Epidermal melanocyte (primary cell): ENCODE measurements at regions not wholly inside any gene's neighbourhood (a gene's known extent, or its start where the extent isn't known, plus 50 kb on each side); places are given as distances from the start of the nearest gene placed in this dataset.

Experiments used
- DNase-seq: peaks from one replicate; pipeline ENCODE4 v3.0.0; 2011; ENCODE audit warnings: low spot score; ENCODE audit not compliant: insufficient read length

GRCh38 chr17:27391427-27391826 is 64.8 kb upstream of the KSR1 start:
- DNase-seq: no peak

GRCh38 chr17:27396045-27396444 is 60.2 kb upstream of the KSR1 start:
- no peak for DNase-seq

- peak; percentile 83 for DNase-seq
These were observed 59.3 kb upstream of the KSR1 start for GRCh38 chr17:27396941-27397340.

GRCh38 chr17:27398691-27399090 is 57.6 kb upstream of the KSR1 start:
- DNase-seq: no peak

GRCh38 chr17:27400991-27401390 is 55.3 kb upstream of the KSR1 start:
- no peak for DNase-seq

- DNase-seq: no peak
These were observed 53.3 kb upstream of the KSR1 start for GRCh38 chr17:27402943-27403342.

- no peak for DNase-seq
These were observed 52.7 kb upstream of the KSR1 start for GRCh38 chr17:27403480-27404005.

GRCh38 chr17:27404676-27405075 is 51.6 kb upstream of the KSR1 start:
- no peak for DNase-seq
